WTC11 (cell line): ENCODE measurements at regions not wholly inside any gene's neighbourhood (a gene's known extent, or its start where the extent isn't known, plus 50 kb on each side); places are given as distances from the start of the nearest gene placed in this dataset.

Experiments
- ATAC-seq: fragments of 200-7000 bp; cut with Tn5 transposase; 2 replicates; pipeline ENCODE4 v1.10.0; 2021; ENCODE audit warnings: mild to moderate bottlenecking, moderate library complexity
- CTCF ChIA-PET: fragments of 300-600 bp; sonication (Branson Sonifier 250); formaldehyde crosslinking; loops from one replicate; lab custom pipeline; 2021; ENCODE audit warnings: antibody characterized with exemption; lab: Charles Lee
- POLR2A ChIA-PET: fragments of 350-600 bp; sonication (Branson Sonifier 250); formaldehyde crosslinking; loops from one replicate; lab custom pipeline; 2021; ENCODE audit warnings: antibody characterized with exemption; lab: Charles Lee
- DNase-seq: peaks from one replicate; pipeline ENCODE4 v3.0.0; 2021; ENCODE audit warnings: low spot score
- H3K27ac Mint-ChIP-seq: 2 replicates; pipeline ENCODE4 v1.8.0; 2021; ENCODE audit warnings: mixed read lengths
- H3K27me3 Mint-ChIP-seq: 2 replicates; pipeline ENCODE4 v1.8.0; 2021; ENCODE audit warnings: low read depth, mild to moderate bottlenecking, moderate library complexity, mixed read lengths
- H3K36me3 Mint-ChIP-seq: 2 replicates; pipeline ENCODE4 v1.8.0; 2021; ENCODE audit warnings: mixed read lengths
- H3K4me1 Mint-ChIP-seq: 2 replicates; pipeline ENCODE4 v1.8.0; 2022; ENCODE audit warnings: mixed read lengths
- H3K4me3 Mint-ChIP-seq: 2 replicates; pipeline ENCODE4 v1.8.0; 2021; ENCODE audit warnings: mild to moderate bottlenecking, moderate library complexity, mixed read lengths
- H3K9me3 Mint-ChIP-seq: 2 replicates; pipeline ENCODE4 v1.8.0; 2021; ENCODE audit warnings: mixed read lengths
- CREB1 ChIP-seq: sonication (generic); formaldehyde crosslinking; IDR thresholded peaks from 2 replicates; pipeline ENCODE4 v1.8.0; 2023; ENCODE audit warnings: mild to moderate bottlenecking, missing genetic modification reagents
- ETV6 ChIP-seq: sonication (generic); formaldehyde crosslinking; IDR thresholded peaks from 2 replicates; pipeline ENCODE4 v1.8.1; 2022; ENCODE audit warnings: mild to moderate bottlenecking, missing genetic modification reagents
- FOXK1 ChIP-seq: sonication (generic); formaldehyde crosslinking; IDR thresholded peaks from 2 replicates; pipeline ENCODE4 v1.8.0; 2022; ENCODE audit warnings: mild to moderate bottlenecking, moderate library complexity, missing genetic modification reagents
- JAZF1 ChIP-seq: fragments of 250-450 bp; sonication (Bioruptor Pico); IDR thresholded peaks from 2 replicates; pipeline ENCODE4 v1.9.0; 2021; ENCODE audit warnings: moderate library complexity, mild to moderate bottlenecking, inconsistent platforms
- MXD4 ChIP-seq: fragments of 250-450 bp; sonication (Bioruptor Pico); IDR thresholded peaks from 2 replicates; pipeline ENCODE4 v1.8.0; 2021; ENCODE audit warnings: mild to moderate bottlenecking, moderate library complexity, borderline replicate concordance
- PRRX2 ChIP-seq: fragments of 250-450 bp; sonication (Bioruptor Pico); IDR thresholded peaks from 2 replicates; pipeline ENCODE4 v1.8.0; 2021; ENCODE audit warnings: mild to moderate bottlenecking
- SMAD3 ChIP-seq: sonication (generic); formaldehyde crosslinking; IDR thresholded peaks from 2 replicates; pipeline ENCODE4 v1.8.0; 2022; ENCODE audit warnings: missing genetic modification reagents, mild to moderate bottlenecking, borderline replicate concordance
- SP1 ChIP-seq: sonication (generic); formaldehyde crosslinking; conservative IDR thresholded peaks from 2 replicates; pipeline ENCODE4 v1.8.1; 2022; ENCODE audit warnings: missing genetic modification reagents
- ZBTB21 ChIP-seq: sonication (generic); formaldehyde crosslinking; IDR thresholded peaks from 2 replicates; pipeline ENCODE4 v1.8.1; 2023; ENCODE audit warnings: mild to moderate bottlenecking, missing genetic modification reagents, borderline replicate concordance
- ZNF219 ChIP-seq: sonication (generic); formaldehyde crosslinking; IDR thresholded peaks from 2 replicates; pipeline ENCODE4 v1.8.0; 2023; ENCODE audit warnings: missing genetic modification reagents, mild to moderate bottlenecking, borderline replicate concordance
- ZNF416 ChIP-seq: fragments of 250-450 bp; sonication (Bioruptor Pico); IDR thresholded peaks from 2 replicates; pipeline ENCODE4 v1.9.0; 2021; ENCODE audit warnings: mild to moderate bottlenecking, inconsistent platforms
- ZNF512 ChIP-seq: sonication (generic); formaldehyde crosslinking; IDR thresholded peaks from 2 replicates; pipeline ENCODE4 v1.8.1; 2022; ENCODE audit warnings: missing genetic modification reagents, borderline replicate concordance
- ZNF671 ChIP-seq: fragments of 250-450 bp; sonication (Bioruptor Pico); IDR thresholded peaks from 2 replicates; pipeline ENCODE4 v1.8.0; 2021; ENCODE audit warnings: mild to moderate bottlenecking
- TF ChIP-seq, protein P1 (sequence below): sonication (generic); formaldehyde crosslinking; IDR thresholded peaks from 2 replicates; pipeline ENCODE4 v1.8.1; 2023; ENCODE audit warnings: mild to moderate bottlenecking, moderate library complexity, missing genetic modification reagents
- TF ChIP-seq, protein P2 (sequence below): fragments of 250-450 bp; sonication (Bioruptor Pico); conservative IDR thresholded peaks from 2 replicates; pipeline ENCODE4 v1.9.0; 2021; ENCODE audit warnings: mild to moderate bottlenecking
- TF ChIP-seq, protein P3 (sequence below): sonication (generic); formaldehyde crosslinking; conservative IDR thresholded peaks from 2 replicates; pipeline ENCODE4 v1.8.1; 2023; ENCODE audit warnings: mild to moderate bottlenecking, low read depth, missing genetic modification reagents, moderate library complexity
- TF ChIP-seq, protein P4 (sequence below): fragments of 250-450 bp; sonication (Bioruptor Pico); IDR thresholded peaks from 2 replicates; pipeline ENCODE4 v1.9.0; 2021; ENCODE audit warnings: mild to moderate bottlenecking

GRCh38 chrX:128931071-128931470 lies 592.2 kb downstream of the SMARCA1 start (continued):
- TF ChIP-seq, protein P1, sequence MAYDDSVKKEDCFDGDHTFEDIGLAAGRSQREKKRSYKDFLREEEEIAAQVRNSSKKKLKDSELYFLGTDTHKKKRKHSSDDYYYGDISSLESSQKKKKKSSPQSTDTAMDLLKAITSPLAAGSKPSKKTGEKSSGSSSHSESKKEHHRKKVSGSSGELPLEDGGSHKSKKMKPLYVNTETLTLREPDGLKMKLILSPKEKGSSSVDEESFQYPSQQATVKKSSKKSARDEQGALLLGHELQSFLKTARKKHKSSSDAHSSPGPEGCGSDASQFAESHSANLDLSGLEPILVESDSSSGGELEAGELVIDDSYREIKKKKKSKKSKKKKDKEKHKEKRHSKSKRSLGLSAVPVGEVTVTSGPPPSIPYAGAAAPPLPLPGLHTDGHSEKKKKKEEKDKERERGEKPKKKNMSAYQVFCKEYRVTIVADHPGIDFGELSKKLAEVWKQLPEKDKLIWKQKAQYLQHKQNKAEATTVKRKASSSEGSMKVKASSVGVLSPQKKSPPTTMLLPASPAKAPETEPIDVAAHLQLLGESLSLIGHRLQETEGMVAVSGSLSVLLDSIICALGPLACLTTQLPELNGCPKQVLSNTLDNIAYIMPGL = no peak

- Mint-ChIP-seq H3K4me1 (no peaks in the 10 kb centered on the region), H3K27me3 (peaks cover 2% of the 10 kb centered on the region; the same call in 1 of the 2 replicates)
- DNase-seq = no peak
- POLR2A ChIA-PET = no interaction called here
- TF ChIP-seq, protein P2, sequence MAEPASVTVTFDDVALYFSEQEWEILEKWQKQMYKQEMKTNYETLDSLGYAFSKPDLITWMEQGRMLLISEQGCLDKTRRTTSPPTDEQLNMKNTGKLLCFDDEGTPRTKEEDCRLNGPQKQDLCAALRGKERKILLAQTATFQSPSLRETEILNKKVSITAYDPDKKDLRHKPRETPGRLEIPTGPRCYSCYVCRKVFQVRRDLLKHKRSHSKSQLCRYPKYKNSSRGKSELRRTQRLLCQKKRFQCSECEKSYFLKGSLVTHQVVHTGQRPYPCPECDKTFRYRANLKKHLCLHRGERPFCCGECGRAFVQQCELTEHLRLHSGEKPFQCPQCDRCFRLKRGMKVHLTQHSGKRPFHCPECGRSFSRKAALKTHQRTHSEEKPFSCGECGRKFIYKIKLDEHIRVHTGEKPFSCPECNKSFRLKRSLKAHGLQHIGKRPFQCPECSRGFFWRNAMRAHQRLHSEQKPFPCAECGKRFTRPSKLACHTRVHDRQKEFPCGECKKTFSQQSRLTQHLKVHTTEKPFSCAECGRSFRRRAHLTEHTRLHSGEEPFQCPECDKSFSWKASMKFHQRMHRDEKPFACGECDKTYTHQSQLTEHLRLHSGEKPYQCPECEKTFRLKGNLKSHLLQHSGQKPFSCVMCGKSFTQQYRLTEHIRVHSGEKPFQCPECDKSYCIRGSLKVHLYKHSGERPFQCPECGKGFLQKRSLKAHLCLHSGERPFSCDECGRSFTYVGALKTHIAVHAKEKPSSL (CRISPR knock-in tag) = no peak
- TF ChIP-seq SP1 (CRISPR knock-in tag) (no peak), ZNF671 (CRISPR knock-in tag) (no peak), ETV6 (CRISPR knock-in tag) (no peak)
- TF ChIP-seq, all 79 proteins: peak for 0
- CTCF ChIA-PET = no interaction called here
- H3K36me3 Mint-ChIP-seq = peaks cover 5% of the 10 kb centered on the region; the same call in 1 of the 2 replicates
- ATAC-seq = no peak
- no peak overlapping the region for H3K4me3 Mint-ChIP-seq
- peaks cover 21% of the 10 kb centered on the region for H3K9me3 Mint-ChIP-seq
- no peak overlapping the region for H3K27ac Mint-ChIP-seq
Measured at GRCh38 chrX:128929271-128930057, 593.8 kb downstream of the SMARCA1 start.

DNA sequence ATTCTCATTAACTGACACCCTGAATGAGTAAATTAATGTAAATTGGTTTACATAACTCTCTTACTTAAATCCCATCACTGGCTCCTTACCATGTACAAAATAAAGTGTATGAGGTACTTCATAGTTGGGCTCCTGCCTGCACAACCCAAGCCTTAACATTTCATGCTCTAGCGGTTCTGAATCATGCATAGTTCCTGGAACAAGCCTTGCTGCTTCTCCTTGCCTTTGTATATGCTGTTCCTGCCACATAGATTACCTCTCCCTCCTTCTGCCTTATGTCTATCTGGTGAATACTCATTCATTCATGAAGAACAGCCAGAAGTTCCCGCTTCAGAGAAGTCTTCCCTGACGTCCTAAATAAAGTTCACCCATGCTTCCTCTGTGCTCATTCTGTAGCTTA lies 594.7 kb downstream of the SMARCA1 start:
- peaks cover 5% of the 10 kb centered on the region; the same call in 1 of the 2 replicates for H3K36me3 Mint-ChIP-seq
- no peak overlapping the region for H3K27ac Mint-ChIP-seq
- DNase-seq = no peak

More for the DNA sequence above, 594.7 kb downstream of the SMARCA1 start:
- H3K27me3 Mint-ChIP-seq = peaks cover 2% of the 10 kb centered on the region; the same call in 1 of the 2 replicates
- no peak for TF ChIP-seq JAZF1 (CRISPR knock-in tag)
- TF ChIP-seq MXD4 (CRISPR knock-in tag) = no peak
- no peak for TF ChIP-seq FOXK1 (CRISPR knock-in tag)
- no peak for TF ChIP-seq SMAD3 (CRISPR knock-in tag)
- TF ChIP-seq, protein P3, sequence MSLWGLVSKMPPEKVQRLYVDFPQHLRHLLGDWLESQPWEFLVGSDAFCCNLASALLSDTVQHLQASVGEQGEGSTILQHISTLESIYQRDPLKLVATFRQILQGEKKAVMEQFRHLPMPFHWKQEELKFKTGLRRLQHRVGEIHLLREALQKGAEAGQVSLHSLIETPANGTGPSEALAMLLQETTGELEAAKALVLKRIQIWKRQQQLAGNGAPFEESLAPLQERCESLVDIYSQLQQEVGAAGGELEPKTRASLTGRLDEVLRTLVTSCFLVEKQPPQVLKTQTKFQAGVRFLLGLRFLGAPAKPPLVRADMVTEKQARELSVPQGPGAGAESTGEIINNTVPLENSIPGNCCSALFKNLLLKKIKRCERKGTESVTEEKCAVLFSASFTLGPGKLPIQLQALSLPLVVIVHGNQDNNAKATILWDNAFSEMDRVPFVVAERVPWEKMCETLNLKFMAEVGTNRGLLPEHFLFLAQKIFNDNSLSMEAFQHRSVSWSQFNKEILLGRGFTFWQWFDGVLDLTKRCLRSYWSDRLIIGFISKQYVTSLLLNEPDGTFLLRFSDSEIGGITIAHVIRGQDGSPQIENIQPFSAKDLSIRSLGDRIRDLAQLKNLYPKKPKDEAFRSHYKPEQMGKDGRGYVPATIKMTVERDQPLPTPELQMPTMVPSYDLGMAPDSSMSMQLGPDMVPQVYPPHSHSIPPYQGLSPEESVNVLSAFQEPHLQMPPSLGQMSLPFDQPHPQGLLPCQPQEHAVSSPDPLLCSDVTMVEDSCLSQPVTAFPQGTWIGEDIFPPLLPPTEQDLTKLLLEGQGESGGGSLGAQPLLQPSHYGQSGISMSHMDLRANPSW (CRISPR knock-in tag) = no peak
- no peak for TF ChIP-seq PRRX2 (CRISPR knock-in tag)
- no peak for TF ChIP-seq CREB1
- no peak for TF ChIP-seq ZNF512 (CRISPR knock-in tag)
- TF ChIP-seq, protein P4, sequence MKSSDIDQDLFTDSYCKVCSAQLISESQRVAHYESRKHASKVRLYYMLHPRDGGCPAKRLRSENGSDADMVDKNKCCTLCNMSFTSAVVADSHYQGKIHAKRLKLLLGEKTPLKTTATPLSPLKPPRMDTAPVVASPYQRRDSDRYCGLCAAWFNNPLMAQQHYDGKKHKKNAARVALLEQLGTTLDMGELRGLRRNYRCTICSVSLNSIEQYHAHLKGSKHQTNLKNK (CRISPR knock-in tag) = no peak
- TF ChIP-seq ZNF671 (CRISPR knock-in tag) = no peak
- no peak for TF ChIP-seq ZNF416 (CRISPR knock-in tag)
- no peak for TF ChIP-seq ZBTB21 (CRISPR knock-in tag)
- TF ChIP-seq ZNF219 (CRISPR knock-in tag) = no peak
- TF ChIP-seq, all 79 proteins: peak for 0
- Mint-ChIP-seq H3K4me3 (no peak overlapping the region), H3K4me1 (no peaks in the 10 kb centered on the region), H3K9me3 (peaks cover 21% of the 10 kb centered on the region)
- ChIA-PET CTCF (no interaction called here), POLR2A (no interaction called here)
- ATAC-seq = no peak
